Skin epidermis (tissue), 12 donors: ENCODE measurements at regions not wholly inside any gene's neighbourhood (a gene's known extent, or its start where the extent isn't known, plus 50 kb on each side); places are given as distances from the start of the nearest gene placed in this dataset.

Experiments used
- H3K27ac ChIP-seq, 21 experiments: fragments of 200-600 bp; sonication (generic) in 11 of 21; one replicate each; pipeline ENCODE4 v1.5.0; 2020; ENCODE audit warnings: mild to moderate bottlenecking in 3 of 21, inconsistent platforms in 2 of 21, moderate library complexity in 2 of 21
- H3K4me3 ChIP-seq, 7 experiments: fragments of 200-600 bp; sonication (generic) in 2 of 7; one replicate each; pipeline ENCODE4 v1.5.0; 2020; ENCODE audit warnings: inconsistent platforms in 2 of 7, mild to moderate bottlenecking in 2 of 7, moderate library complexity in 1 of 7

- peak overlapping the region in 14 of 21 experiments; percentile 24 to 73 (median 46) for H3K27ac ChIP-seq
- no peak overlapping the region for H3K4me3 ChIP-seq
Measured at GRCh38 chr20:53842301-53843099, 227.9 kb downstream of the BCAS1 start.

DNA sequence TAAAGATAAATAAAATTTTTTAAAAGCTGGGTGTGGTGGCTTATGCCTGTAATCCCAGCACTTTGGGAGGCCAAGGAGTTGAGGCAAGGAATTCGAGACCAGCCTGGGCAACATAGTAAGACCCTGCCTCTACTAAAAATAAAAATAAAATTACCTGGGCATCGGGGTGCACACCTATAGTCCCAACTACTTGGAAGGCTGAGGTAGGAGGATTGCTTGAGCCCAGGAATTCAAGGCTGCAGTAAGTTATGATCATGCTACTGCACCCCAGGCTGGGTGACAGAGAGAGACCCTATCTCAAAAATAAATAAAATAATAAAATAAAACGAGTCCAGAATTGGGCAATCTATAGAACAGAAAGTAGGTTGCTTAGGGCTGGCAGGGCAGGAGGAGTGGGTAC, 228.7 kb downstream of the BCAS1 start:
- Histone ChIP-seq H3K27ac (peak overlapping the region in 8 of 21 experiments; percentile 12 to 73 (median 61)), H3K4me3 (no peak overlapping the region)

DNA sequence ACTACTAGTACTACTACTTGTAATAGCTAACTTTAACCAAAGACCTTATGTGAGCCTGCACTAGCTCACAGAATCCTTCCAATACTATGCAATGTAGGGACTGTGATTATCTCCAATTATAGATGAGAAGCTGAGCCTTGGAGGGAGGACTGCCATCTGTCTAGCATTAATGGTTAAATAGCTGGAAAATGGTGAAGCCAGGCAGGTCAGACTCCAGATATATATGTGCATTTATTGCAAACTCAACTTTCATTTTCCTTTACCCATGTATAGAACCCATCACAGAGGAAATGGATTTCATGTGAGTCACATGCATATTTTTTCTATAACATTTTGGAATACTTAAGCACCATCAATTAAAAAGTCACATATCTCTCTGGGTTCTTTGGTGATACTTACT, 229.9 kb downstream of the BCAS1 start:
- peak overlapping the region in 3 of 21 experiments; percentile 54 to 72 (median 61) for H3K27ac ChIP-seq
- no peak overlapping the region for H3K4me3 ChIP-seq

GRCh38 chr20:53839423-53840176, 230.8 kb downstream of the BCAS1 start:
- H3K4me3 ChIP-seq: no peak overlapping the region

DNA sequence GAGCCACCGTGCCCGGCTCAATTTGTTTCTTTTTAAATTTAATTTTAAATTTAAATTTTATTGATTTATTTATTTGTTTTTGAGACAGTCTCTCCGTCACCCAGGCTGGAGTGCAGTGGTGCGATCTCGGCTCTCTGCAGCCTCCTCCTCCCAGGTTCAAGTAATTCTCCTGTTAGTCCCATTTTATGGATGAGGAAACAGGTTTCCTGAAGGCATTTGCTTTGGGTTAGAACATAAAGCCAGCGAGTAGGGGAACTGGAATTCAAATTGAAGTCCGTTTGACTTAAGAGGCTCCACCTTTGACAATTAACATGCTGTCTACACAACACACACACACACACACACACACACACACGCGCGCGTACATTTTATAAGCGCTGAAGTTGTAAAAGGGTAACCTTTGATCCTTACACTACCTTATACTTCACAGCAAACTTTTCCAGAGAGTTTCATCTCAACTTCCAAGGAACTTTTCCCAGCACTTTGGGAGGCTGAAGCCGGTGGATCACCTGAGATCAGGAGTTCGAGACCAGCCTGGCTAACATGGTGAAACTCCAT, 232.0 kb downstream of the BCAS1 start:
- no peak overlapping the region for H3K4me3 ChIP-seq
- peak overlapping the region in 3 of 21 experiments; percentile 6 to 72 (median 55) for H3K27ac ChIP-seq

More at GRCh38 chr20:53839423-53840176, 230.8 kb downstream of the BCAS1 start:
- peak overlapping the region in 11 of 21 experiments; percentile 9 to 81 (median 54) for H3K27ac ChIP-seq

GRCh38 chr20:53837126-53837826, 233.1 kb downstream of the BCAS1 start:
- Histone ChIP-seq H3K27ac (peak overlapping the region in 1 of 21 experiments; percentile 54), H3K4me3 (no peak overlapping the region)

DNA sequence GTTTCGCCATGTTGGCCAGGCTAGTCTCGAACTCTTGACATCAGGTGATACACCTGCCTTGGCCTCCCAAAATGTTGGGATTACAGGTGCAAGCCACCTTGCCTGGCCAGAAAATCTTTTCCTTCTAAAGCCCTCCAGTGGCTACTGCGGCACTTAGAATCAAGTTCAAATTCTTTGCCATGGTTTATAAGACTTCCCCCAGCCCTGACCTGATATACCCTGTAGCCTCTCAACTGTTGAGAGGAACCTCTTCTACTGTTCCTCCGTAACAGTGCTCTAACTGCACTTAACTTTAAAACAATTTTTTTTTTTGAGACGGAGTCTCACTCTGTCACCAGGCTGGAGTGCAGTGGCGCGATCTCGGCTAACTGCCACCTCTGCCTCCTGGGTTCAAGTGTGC, 235.6 kb downstream of the BCAS1 start:
- Histone ChIP-seq H3K27ac (peak overlapping the region in 3 of 21 experiments; percentile 32 to 65 (median 40)), H3K4me3 (no peak overlapping the region)

GRCh38 chr20:53834062-53834442, 236.3 kb downstream of the BCAS1 start:
- H3K4me3 ChIP-seq: no peak overlapping the region
- H3K27ac ChIP-seq: peak overlapping the region in 5 of 21 experiments; percentile 22 to 58 (median 29)

GRCh38 chr20:53833333-53834061, 236.9 kb downstream of the BCAS1 start:
- Histone ChIP-seq H3K27ac (peak overlapping the region in 4 of 21 experiments; percentile 22 to 40 (median 26)), H3K4me3 (no peak overlapping the region)

GRCh38 chr20:53832499-53832898, 237.9 kb downstream of the BCAS1 start:
- Histone ChIP-seq H3K4me3 (no peak overlapping the region), H3K27ac (no peak overlapping the region)

GRCh38 chr20:53831812-53832211, 238.2 kb upstream of the ZNF217 start:
- H3K4me3 ChIP-seq: no peak overlapping the region
- H3K27ac ChIP-seq: peak overlapping the region in 1 of 21 experiments; percentile 97

GRCh38 chr20:53831228-53831627, 237.6 kb upstream of the ZNF217 start:
- H3K27ac ChIP-seq: peak overlapping the region in 10 of 21 experiments; percentile 20 to 97 (median 88)
- H3K4me3 ChIP-seq: no peak overlapping the region

- Histone ChIP-seq H3K4me3 (peak overlapping the region in 3 of 7 experiments; percentile 1 to 18 (median 17)), H3K27ac (peak overlapping the region in 20 of 21 experiments; percentile 77 to 97 (median 84))
Measured at GRCh38 chr20:53829724-53830521, 236.3 kb upstream of the ZNF217 start.

DNA sequence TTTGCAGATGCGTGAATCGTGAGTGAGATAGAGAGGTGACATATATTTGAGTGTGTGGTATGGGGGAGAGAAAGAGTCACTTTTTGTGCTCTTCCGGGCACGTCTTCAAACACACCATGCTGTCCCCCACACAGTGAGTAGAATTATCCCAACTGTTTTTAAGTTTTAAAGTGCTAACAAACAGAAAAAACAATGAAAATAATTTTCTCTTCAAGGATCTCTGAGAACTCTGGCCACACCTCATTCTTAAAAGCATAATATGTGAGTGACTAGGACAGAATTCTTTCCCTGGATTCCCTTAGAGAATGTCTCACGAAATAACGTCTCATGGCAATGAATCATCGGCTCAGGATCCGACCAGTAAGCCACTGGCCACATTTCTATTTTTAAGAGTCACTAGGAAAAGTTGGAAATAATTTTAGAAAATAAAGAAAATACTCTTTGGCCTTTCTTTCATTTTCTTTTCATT, 235.7 kb upstream of the ZNF217 start:
- H3K4me3 ChIP-seq: peak overlapping the region in 3 of 7 experiments; percentile 3 to 18 (median 17)

DNA sequence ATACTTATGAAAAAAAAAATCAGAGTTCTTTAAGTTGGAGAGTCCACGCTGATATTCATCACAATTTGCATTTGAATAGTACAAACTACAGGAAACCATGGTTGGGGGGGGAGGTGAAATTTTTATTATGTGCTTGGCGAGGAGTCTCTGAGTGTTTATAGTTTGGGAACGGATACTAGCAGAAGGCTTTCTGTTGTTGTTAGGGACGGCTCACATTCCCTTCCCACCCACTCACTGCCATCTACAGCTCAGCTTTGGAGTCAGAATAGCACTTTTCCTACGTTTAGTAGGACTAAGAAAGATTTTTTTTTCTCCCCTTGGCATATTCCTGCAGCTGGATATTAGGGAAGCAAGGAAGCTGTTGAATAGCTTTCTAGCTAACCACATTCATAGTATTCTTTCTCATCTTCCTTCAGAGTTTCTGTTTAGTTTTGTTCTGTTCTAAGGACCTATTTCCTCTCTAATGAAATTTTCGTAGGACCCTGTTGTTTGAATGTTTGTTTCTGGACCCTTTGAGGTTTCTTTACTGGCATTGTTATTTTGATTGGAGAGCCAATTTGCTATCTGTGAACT, 235.1 kb upstream of the ZNF217 start:
- H3K27ac ChIP-seq: peak overlapping the region; percentile 48 to 97 (median 84)
- H3K4me3 ChIP-seq: peak overlapping the region in 4 of 7 experiments; percentile 3 to 18 (median 10)

More for the DNA sequence above, 235.7 kb upstream of the ZNF217 start:
- peak overlapping the region; percentile 48 to 97 (median 84) for H3K27ac ChIP-seq

DNA sequence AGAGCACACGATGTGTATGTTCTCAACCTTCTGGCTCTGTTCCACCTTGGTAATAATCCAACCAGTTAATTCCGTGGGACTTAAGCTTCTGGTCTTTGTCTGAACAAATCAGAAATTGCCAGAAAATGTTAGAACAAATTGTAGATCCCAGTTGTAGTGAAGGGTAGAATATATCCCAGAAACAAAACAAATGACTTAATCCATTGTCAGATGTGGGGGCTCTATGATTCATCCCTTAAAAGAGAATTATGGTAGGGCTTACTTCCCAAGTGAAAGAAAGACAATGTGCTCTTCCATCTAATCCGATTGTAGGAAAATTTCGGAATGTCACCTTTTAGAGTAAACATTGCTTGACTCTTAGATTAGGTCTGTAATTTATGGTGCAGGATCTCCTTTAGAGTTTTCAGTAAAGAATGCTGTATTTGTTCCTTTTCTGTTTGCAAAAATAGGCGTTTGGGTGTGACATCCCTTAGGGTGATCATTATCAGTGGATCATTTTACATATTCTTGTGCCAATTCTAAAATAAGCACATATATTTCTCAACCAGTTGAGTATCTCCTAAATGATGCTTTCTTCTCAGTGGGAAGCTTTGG, 234.5 kb upstream of the ZNF217 start:
- Histone ChIP-seq H3K27ac (peak overlapping the region in 20 of 21 experiments; percentile 77 to 97 (median 84)), H3K4me3 (peak overlapping the region in 3 of 7 experiments; percentile 3 to 17 (median 3))
